Endothelial cell of umbilical vein (primary cell): ENCODE measurements at regions not wholly inside any gene's neighbourhood (a gene's known extent, or its start where the extent isn't known, plus 50 kb on each side); places are given as distances from the start of the nearest gene placed in this dataset.

Experiments
- EZH2 ChIP-seq: IDR thresholded peaks from 2 replicates; pipeline ENCODE4 v1.6.1; 2012; ENCODE audit warnings: borderline replicate concordance, low read depth, mild to moderate bottlenecking, moderate library complexity, low read length, inconsistent platforms; ENCODE audit not compliant: severe bottlenecking
- POLR2A ChIP-seq: IDR thresholded peaks from 2 replicates; pipeline ENCODE4 v1.6.1; 2012; ENCODE audit warnings: low read depth, mild to moderate bottlenecking, control low read depth, low read length
- TF ChIP-seq, protein P1 (sequence below), 2 donors: IDR thresholded peaks; 1 replicate in 1 of 2; 2 replicates in 1 of 2; pipeline ENCODE4 v1.5.1; 2011; ENCODE audit warnings: low read length in 2 of 2, mild to moderate bottlenecking in 2 of 2, moderate library complexity in 2 of 2, control low read depth in 1 of 2, inconsistent platforms in 1 of 2, low read depth in 1 of 2; ENCODE audit not compliant: insufficient read depth in 1 of 2; ENCODE audit errors: extremely low read depth in 1 of 2

GRCh38 chrX:39779952-39780783 lies 317.6 kb downstream of the BCOR start:
- TF ChIP-seq EZH2 = no peak
- no peak for TF ChIP-seq POLR2A
- TF ChIP-seq, protein P1, sequence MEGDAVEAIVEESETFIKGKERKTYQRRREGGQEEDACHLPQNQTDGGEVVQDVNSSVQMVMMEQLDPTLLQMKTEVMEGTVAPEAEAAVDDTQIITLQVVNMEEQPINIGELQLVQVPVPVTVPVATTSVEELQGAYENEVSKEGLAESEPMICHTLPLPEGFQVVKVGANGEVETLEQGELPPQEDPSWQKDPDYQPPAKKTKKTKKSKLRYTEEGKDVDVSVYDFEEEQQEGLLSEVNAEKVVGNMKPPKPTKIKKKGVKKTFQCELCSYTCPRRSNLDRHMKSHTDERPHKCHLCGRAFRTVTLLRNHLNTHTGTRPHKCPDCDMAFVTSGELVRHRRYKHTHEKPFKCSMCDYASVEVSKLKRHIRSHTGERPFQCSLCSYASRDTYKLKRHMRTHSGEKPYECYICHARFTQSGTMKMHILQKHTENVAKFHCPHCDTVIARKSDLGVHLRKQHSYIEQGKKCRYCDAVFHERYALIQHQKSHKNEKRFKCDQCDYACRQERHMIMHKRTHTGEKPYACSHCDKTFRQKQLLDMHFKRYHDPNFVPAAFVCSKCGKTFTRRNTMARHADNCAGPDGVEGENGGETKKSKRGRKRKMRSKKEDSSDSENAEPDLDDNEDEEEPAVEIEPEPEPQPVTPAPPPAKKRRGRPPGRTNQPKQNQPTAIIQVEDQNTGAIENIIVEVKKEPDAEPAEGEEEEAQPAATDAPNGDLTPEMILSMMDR (IDR thresholded peaks at IDR 0.05; ENCODE audit: extremely low read depth in 1 of 2, insufficient read depth in 1 of 2, low read depth in 1 of 2, low read length in 2 of 2) = no peak
